Retinal pigment epithelial cell (primary cell): ENCODE measurements at regions not wholly inside any gene's neighbourhood (a gene's known extent, or its start where the extent isn't known, plus 50 kb on each side); places are given as distances from the start of the nearest gene placed in this dataset.
"Not testable (repeated sequence)": the region's sequence is repeated elsewhere in the genome, so short reads cannot be mapped to it uniquely, and the experiment has no call there.

Experiments used
- DNase-seq: peaks from one replicate; pipeline ENCODE4 v3.0.0-alpha.2; 2010; ENCODE audit warnings: low read depth
- H3K4me3 ChIP-seq: 2 replicates; pipeline ENCODE4 v1.5.1; 2011; ENCODE audit warnings: mild to moderate bottlenecking, low read length, control low read depth, moderate library complexity
- CTCF ChIP-seq: conservative IDR thresholded peaks from 2 replicates; pipeline ENCODE4 v1.5.1; 2011; ENCODE audit warnings: low read depth, low read length, control low read depth, inconsistent platforms

- DNase-seq, result no peak
- no peak for TF ChIP-seq CTCF
These were observed 94.3 kb upstream of the STK32A start for GRCh38 chr5:147140558-147140957.

GRCh38 chr5:147141580-147141979 is 93.2 kb upstream of the STK32A start:
- H3K4me3 ChIP-seq, DNase-seq: not testable (repeated sequence)

More at GRCh38 chr5:147140558-147140957, 94.3 kb upstream of the STK32A start:
- H3K4me3 ChIP-seq, result no peak overlapping the region

GRCh38 chr5:147143215-147143614 is 91.6 kb upstream of the STK32A start:
- DNase-seq, result no peak
- H3K4me3 ChIP-seq, result no peak overlapping the region
- TF ChIP-seq CTCF, result no peak

- TF ChIP-seq CTCF, result no peak
- no peak overlapping the region for H3K4me3 ChIP-seq
- DNase-seq, result no peak
These were observed 89.5 kb upstream of the STK32A start for GRCh38 chr5:147145328-147145727.

- DNase-seq, result no peak
- no peak for TF ChIP-seq CTCF
- H3K4me3 ChIP-seq, result no peak overlapping the region
These were observed 86.1 kb upstream of the STK32A start for GRCh38 chr5:147148715-147149114.

GRCh38 chr5:147152086-147152485 is 82.7 kb upstream of the STK32A start:
- no peak overlapping the region for H3K4me3 ChIP-seq
- no peak for DNase-seq
- TF ChIP-seq CTCF, result no peak

- no peak overlapping the region for H3K4me3 ChIP-seq
- no peak for DNase-seq
- no peak for TF ChIP-seq CTCF
These were observed 80.0 kb upstream of the STK32A start for GRCh38 chr5:147154809-147155208.

GRCh38 chr5:147156012-147156411 is 78.8 kb upstream of the STK32A start:
- H3K4me3 ChIP-seq, result no peak overlapping the region

More at GRCh38 chr5:147156012-147156411, 78.8 kb upstream of the STK32A start:
- DNase-seq, result no peak
- no peak for TF ChIP-seq CTCF
